H9 (cell line): ENCODE measurements at regions not wholly inside any gene's neighbourhood (a gene's known extent, or its start where the extent isn't known, plus 50 kb on each side); places are given as distances from the start of the nearest gene placed in this dataset.

Experiments
- DNase-seq: peaks from one replicate; pipeline ENCODE4 v3.0.0-alpha.2; 2017
- H2AFZ ChIP-seq: one replicate; pipeline ENCODE4 v1.6.1; 2013; ENCODE audit warnings: mild to moderate bottlenecking, low read length, control low read depth, moderate library complexity
- H2AK5ac ChIP-seq: 2 replicates; pipeline ENCODE4 v1.6.1; 2013; ENCODE audit warnings: low read length, control low read depth, mixed read lengths; ENCODE audit not compliant: insufficient read length
- H2BK120ac ChIP-seq: one replicate; pipeline ENCODE4 v1.6.1; 2013; ENCODE audit warnings: low read depth, mild to moderate bottlenecking, low read length, control low read depth, inconsistent platforms; ENCODE audit not compliant: poor library complexity, severe bottlenecking
- H2BK12ac ChIP-seq: 2 replicates; pipeline ENCODE4 v1.6.1; 2013; ENCODE audit warnings: low read length, control low read depth, mixed read lengths, low read depth; ENCODE audit not compliant: insufficient read length
- H2BK15ac ChIP-seq: 2 replicates; pipeline ENCODE4 v1.6.1; 2013; ENCODE audit warnings: low read depth, low read length, control low read depth
- H2BK20ac ChIP-seq: one replicate; pipeline ENCODE4 v1.6.1; 2013; ENCODE audit warnings: low read depth, mild to moderate bottlenecking, low read length, control low read depth, inconsistent platforms; ENCODE audit not compliant: poor library complexity, severe bottlenecking
- H2BK5ac ChIP-seq: 2 replicates; pipeline ENCODE4 v1.6.1; 2013; ENCODE audit warnings: low read length, control low read depth, mixed read lengths; ENCODE audit not compliant: insufficient read length
- H3K14ac ChIP-seq: 2 replicates; pipeline ENCODE4 v1.6.1; 2013; ENCODE audit warnings: low read length, control low read depth; ENCODE audit not compliant: insufficient read depth
- H3K18ac ChIP-seq: 2 replicates; pipeline ENCODE4 v1.6.1; 2013; ENCODE audit warnings: low read depth, mild to moderate bottlenecking, mixed read lengths, low read length, control low read depth; ENCODE audit not compliant: insufficient read length
- H3K23ac ChIP-seq: 2 replicates; pipeline ENCODE4 v1.6.1; 2013; ENCODE audit warnings: low read length, control low read depth, mixed read lengths, low read depth; ENCODE audit not compliant: insufficient read length
- H3K23me2 ChIP-seq: 2 replicates; pipeline ENCODE4 v1.6.1; 2013; ENCODE audit warnings: low read depth, mild to moderate bottlenecking, mixed read lengths, low read length, control low read depth; ENCODE audit not compliant: insufficient read length, poor library complexity, severe bottlenecking
- H3K27ac ChIP-seq: 2 replicates; pipeline ENCODE4 v1.5.1; 2013; ENCODE audit warnings: low read length, control low read depth, mixed read lengths, low read depth; ENCODE audit not compliant: insufficient read length
- H3K27me3 ChIP-seq: 2 replicates; pipeline ENCODE4 v1.6.1; 2013; ENCODE audit warnings: low read length, control low read depth, inconsistent platforms; ENCODE audit not compliant: insufficient read depth
- H3K4ac ChIP-seq: 2 replicates; pipeline ENCODE4 v1.6.1; 2013; ENCODE audit warnings: low read depth, mild to moderate bottlenecking, control low read depth, inconsistent platforms, low read length, moderate library complexity
- H3K4me1 ChIP-seq: 2 replicates; pipeline ENCODE4 v1.6.1; 2013; ENCODE audit warnings: low read length, control low read depth, inconsistent platforms; ENCODE audit not compliant: insufficient read depth
- H3K4me2 ChIP-seq: 2 replicates; pipeline ENCODE4 v1.6.1; 2013; ENCODE audit warnings: low read length, control low read depth, mixed read lengths; ENCODE audit not compliant: insufficient read length, insufficient read depth
- H3K56ac ChIP-seq: 2 replicates; pipeline ENCODE4 v1.6.1; 2013; ENCODE audit warnings: low read depth, mild to moderate bottlenecking, mixed read lengths, low read length, control low read depth; ENCODE audit not compliant: insufficient read length
- H3K79me1 ChIP-seq: 2 replicates; pipeline ENCODE4 v1.6.1; 2013; ENCODE audit warnings: low read depth, mild to moderate bottlenecking, moderate library complexity, low read length, control low read depth, inconsistent platforms; ENCODE audit not compliant: insufficient read depth, poor library complexity, severe bottlenecking
- H3K79me2 ChIP-seq: 2 replicates; pipeline ENCODE4 v1.6.1; 2013; ENCODE audit warnings: low read length, control low read depth, inconsistent platforms; ENCODE audit not compliant: insufficient read depth
- H3K9ac ChIP-seq: 2 replicates; pipeline ENCODE4 v1.6.1; 2013; ENCODE audit warnings: low read length, control low read depth, mixed read lengths; ENCODE audit not compliant: insufficient read length; ENCODE audit errors: extremely low read depth
- H3K9me3 ChIP-seq: one replicate; pipeline ENCODE4 v1.6.1; 2013; ENCODE audit warnings: low read depth, low read length, inconsistent platforms; ENCODE audit not compliant: control insufficient read depth
- H3T11ph ChIP-seq: one replicate; pipeline ENCODE4 v1.6.1; 2013; ENCODE audit warnings: mild to moderate bottlenecking, low read length, control low read depth, inconsistent platforms
- H4K20me1 ChIP-seq: one replicate; pipeline ENCODE4 v1.6.1; 2013; ENCODE audit not compliant: control insufficient read depth, insufficient read length, insufficient read depth
- H4K5ac ChIP-seq: 2 replicates; pipeline ENCODE4 v1.6.1; 2013; ENCODE audit warnings: low read depth, mild to moderate bottlenecking, mixed read lengths, low read length, control low read depth; ENCODE audit not compliant: insufficient read length
- H4K8ac ChIP-seq: replicated peaks from 2 replicates; pipeline ENCODE4 v1.6.1; 2013; ENCODE audit warnings: low read length, control low read depth, mixed read lengths, low read depth; ENCODE audit not compliant: insufficient read length
- H4K91ac ChIP-seq: 2 replicates; pipeline ENCODE4 v1.6.1; 2013; ENCODE audit warnings: low read depth, mild to moderate bottlenecking, moderate library complexity, mixed read lengths, low read length, control low read depth; ENCODE audit not compliant: insufficient read length
- H3K27ac Mint-ChIP-seq, 3 experiments: 2 replicates in 2 of 3; 3 replicates in 1 of 3; pipeline ENCODE4 v1.8.0; 2020 to 2021; ENCODE audit warnings: mixed read lengths in 3 of 3, mild to moderate bottlenecking in 1 of 3, moderate library complexity in 1 of 3
- H3K27me3 Mint-ChIP-seq: 2 replicates; pipeline ENCODE4 v1.8.0; 2021; ENCODE audit warnings: low read depth, mild to moderate bottlenecking, moderate library complexity, mixed read lengths
- H3K36me3 Mint-ChIP-seq, 3 experiments: 2 replicates in 2 of 3; 3 replicates in 1 of 3; pipeline ENCODE4 v1.8.0; 2020 to 2021; ENCODE audit warnings: low read depth in 3 of 3, mixed read lengths in 3 of 3; ENCODE audit not compliant: insufficient read depth in 1 of 3
- H3K4me1 Mint-ChIP-seq, 2 experiments: 2 replicates each; pipeline ENCODE4 v1.8.0; 2020; ENCODE audit warnings: mixed read lengths in 2 of 2
- H3K4me3 Mint-ChIP-seq, 2 experiments: 2 replicates in 1 of 2; 3 replicates in 1 of 2; pipeline ENCODE4 v1.8.0; 2020 to 2021; ENCODE audit warnings: mild to moderate bottlenecking in 2 of 2, mixed read lengths in 2 of 2, moderate library complexity in 1 of 2
- H3K9me3 Mint-ChIP-seq, 2 experiments: 2 replicates in 1 of 2; 3 replicates in 1 of 2; pipeline ENCODE4 v1.8.0; 2020; ENCODE audit warnings: mild to moderate bottlenecking in 2 of 2, mixed read lengths in 2 of 2, moderate library complexity in 1 of 2
- CTCF ChIP-seq: fragments of 200-600 bp; sonication (generic); conservative IDR thresholded peaks from 3 replicates; pipeline ENCODE4 v1.8.0; 2021; ENCODE audit warnings: antibody characterized with exemption, mild to moderate bottlenecking
- WGBS: extraction: QIAGEN DNeasy Blood & Tissue Kit; methylation state at CpG from one replicate; pipeline ENCODE4 v1.1.7; 2013; ENCODE audit warnings: missing lambda C conversion rate, low lambda C conversion rate, mixed read lengths; ENCODE audit not compliant: insufficient read length; ENCODE audit errors: extremely low coverage; 5-methylcytosine and 5-hydroxymethylcytosine counted together

GRCh38 chr15:69953051-69953450, 144.7 kb downstream of the TLE3 start:
- Histone ChIP-seq H3T11ph (no peak overlapping the region), H3K4me2 (no peak overlapping the region), H2BK15ac (no peak overlapping the region), H3K9me3 (no peaks in the 10 kb centered on the region), H3K56ac (no peak overlapping the region), H2BK120ac (no peak overlapping the region), H4K8ac (no peak overlapping the region), H3K9ac (no peak overlapping the region), H2BK12ac (no peak overlapping the region), H2BK5ac (no peak overlapping the region), H3K79me1 (no peaks in the 10 kb centered on the region), H3K27me3 (no peaks in the 10 kb centered on the region), H2BK20ac (no peak overlapping the region), H3K23me2 (no peaks in the 10 kb centered on the region), H2AK5ac (no peak overlapping the region), H3K79me2 (no peaks in the 10 kb centered on the region), H4K5ac (no peak overlapping the region), H3K23ac (no peak overlapping the region), H3K14ac (no peak overlapping the region), H3K4me1 (no peaks in the 10 kb centered on the region), H3K4ac (no peak overlapping the region), H2AFZ (no peak overlapping the region), H3K27ac (no peak overlapping the region), H4K91ac (no peak overlapping the region), H3K18ac (no peak overlapping the region), H4K20me1 (no peaks in the 10 kb centered on the region)
- no peak for DNase-seq
- no peak for TF ChIP-seq CTCF
- Mint-ChIP-seq H3K27ac (no peak overlapping the region), H3K27me3 (no peaks in the 10 kb centered on the region; the same call in 1 of the 2 replicates), H3K4me3 (no peak overlapping the region), H3K9me3 (no peaks in the 10 kb centered on the region; a peak in 1 of 5 replicates), H3K36me3 (no peaks in the 10 kb centered on the region), H3K4me1 (peaks cover 2 to 9% of the 10 kb centered on the region in 2 experiments)
- WGBS, result 100% methylated on average over 1 of the region's 6 CpGs
